Lower leg skin (tissue), 3 donors: ENCODE measurements at regions not wholly inside any gene's neighbourhood (a gene's known extent, or its start where the extent isn't known, plus 50 kb on each side); places are given as distances from the start of the nearest gene placed in this dataset.

ENCODE experiments used
- POLR2A ChIP-seq, 2 donors: fragments of 450-650 bp; IDR thresholded peaks; one replicate each; pipeline ENCODE4 v1.6.1; 2016 to 2017; ENCODE audit warnings: antibody characterized with exemption in 2 of 2, mild to moderate bottlenecking in 1 of 2, moderate library complexity in 1 of 2
- TF ChIP-seq, protein P1 (sequence below), 3 donors: fragments of 450-650 bp; IDR thresholded peaks; one replicate each; pipeline ENCODE4 v1.5.1; 2016; ENCODE audit warnings: antibody characterized with exemption in 3 of 3, mild to moderate bottlenecking in 3 of 3, moderate library complexity in 2 of 3

DNA sequence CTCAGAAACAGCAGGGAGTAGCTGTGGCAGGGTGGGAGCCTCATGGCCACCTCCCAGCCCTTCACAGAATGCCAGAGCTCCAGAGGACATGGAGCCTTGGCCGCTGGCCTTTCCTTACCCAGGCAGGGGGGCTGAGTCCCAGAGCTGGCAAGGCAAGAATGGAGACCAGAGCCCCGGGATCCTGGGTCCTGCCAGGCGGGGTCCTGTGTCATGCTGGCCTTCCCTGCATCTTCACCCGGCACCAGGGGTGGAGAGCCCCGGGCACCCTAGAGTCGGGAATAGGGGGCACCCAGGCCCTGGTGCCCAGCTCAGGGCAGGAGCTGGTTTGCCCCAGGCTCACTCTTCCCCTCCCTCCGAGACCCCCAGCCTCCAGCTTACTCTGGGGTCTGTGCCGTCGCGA is 519.9 kb downstream of the TBC1D22A start:
- no peak for TF ChIP-seq POLR2A (IDR thresholded peaks at IDR 0.05)
- TF ChIP-seq, protein P1, sequence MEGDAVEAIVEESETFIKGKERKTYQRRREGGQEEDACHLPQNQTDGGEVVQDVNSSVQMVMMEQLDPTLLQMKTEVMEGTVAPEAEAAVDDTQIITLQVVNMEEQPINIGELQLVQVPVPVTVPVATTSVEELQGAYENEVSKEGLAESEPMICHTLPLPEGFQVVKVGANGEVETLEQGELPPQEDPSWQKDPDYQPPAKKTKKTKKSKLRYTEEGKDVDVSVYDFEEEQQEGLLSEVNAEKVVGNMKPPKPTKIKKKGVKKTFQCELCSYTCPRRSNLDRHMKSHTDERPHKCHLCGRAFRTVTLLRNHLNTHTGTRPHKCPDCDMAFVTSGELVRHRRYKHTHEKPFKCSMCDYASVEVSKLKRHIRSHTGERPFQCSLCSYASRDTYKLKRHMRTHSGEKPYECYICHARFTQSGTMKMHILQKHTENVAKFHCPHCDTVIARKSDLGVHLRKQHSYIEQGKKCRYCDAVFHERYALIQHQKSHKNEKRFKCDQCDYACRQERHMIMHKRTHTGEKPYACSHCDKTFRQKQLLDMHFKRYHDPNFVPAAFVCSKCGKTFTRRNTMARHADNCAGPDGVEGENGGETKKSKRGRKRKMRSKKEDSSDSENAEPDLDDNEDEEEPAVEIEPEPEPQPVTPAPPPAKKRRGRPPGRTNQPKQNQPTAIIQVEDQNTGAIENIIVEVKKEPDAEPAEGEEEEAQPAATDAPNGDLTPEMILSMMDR (IDR thresholded peaks at IDR 0.05): no peak
